ENCODE measurements at regions not wholly inside any gene's neighbourhood (a gene's known extent, or its start where the extent isn't known, plus 50 kb on each side); places are given as distances from the start of the nearest gene placed in this dataset.

DNA sequence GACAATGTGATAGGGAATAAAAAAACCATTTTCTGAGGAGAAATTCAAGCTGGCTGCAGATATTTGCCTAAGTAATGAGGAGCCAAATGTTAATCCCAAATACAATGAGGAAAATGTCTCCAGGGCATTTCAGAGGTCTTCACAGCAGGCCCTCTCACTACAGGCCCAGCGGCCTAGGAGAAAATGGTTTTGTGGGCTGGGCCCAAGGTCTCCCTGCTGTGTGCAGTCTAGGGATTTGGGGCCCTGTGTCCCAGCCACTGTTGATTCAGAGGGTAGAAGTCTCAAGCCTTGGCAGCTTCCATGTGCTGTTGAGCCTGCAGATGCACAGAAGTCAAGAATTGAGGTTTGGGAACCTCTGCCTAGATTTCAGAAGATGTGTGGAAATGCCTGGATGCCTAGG lies 778.7 kb downstream of the CENPC start:
- no peak for TF ChIP-seq ESRRG (CRISPR knock-in tag; IDR thresholded peaks at IDR 0.05)
- TF ChIP-seq PATZ1 (CRISPR knock-in tag; IDR thresholded peaks at IDR 0.05; ENCODE audit: borderline replicate concordance) = no peak
- TF ChIP-seq ZFP30 (CRISPR knock-in tag; IDR thresholded peaks at IDR 0.05) = no peak
- TF ChIP-seq, protein P1, sequence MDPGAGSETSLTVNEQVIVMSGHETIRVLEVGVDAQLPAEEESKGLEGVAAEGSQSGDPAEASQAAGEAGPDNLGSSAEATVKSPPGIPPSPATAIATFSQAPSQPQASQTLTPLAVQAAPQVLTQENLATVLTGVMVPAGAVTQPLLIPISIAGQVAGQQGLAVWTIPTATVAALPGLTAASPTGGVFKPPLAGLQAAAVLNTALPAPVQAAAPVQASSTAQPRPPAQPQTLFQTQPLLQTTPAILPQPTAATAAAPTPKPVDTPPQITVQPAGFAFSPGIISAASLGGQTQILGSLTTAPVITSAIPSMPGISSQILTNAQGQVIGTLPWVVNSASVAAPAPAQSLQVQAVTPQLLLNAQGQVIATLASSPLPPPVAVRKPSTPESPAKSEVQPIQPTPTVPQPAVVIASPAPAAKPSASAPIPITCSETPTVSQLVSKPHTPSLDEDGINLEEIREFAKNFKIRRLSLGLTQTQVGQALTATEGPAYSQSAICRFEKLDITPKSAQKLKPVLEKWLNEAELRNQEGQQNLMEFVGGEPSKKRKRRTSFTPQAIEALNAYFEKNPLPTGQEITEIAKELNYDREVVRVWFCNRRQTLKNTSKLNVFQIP (CRISPR knock-in tag; IDR thresholded peaks at IDR 0.05; ENCODE audit: borderline replicate concordance, low read depth) = no peak
- no peak for TF ChIP-seq RARB (CRISPR knock-in tag; IDR thresholded peaks at IDR 0.05)
- no peak for TF ChIP-seq ZFP3 (CRISPR knock-in tag; IDR thresholded peaks at IDR 0.05)
- TF ChIP-seq TCF4 (CRISPR knock-in tag; IDR thresholded peaks at IDR 0.05; ENCODE audit: borderline replicate concordance) = no peak
- TF ChIP-seq TSHZ2 (CRISPR knock-in tag; IDR thresholded peaks at IDR 0.05) = no peak
- TF ChIP-seq GLIS3 (CRISPR knock-in tag; IDR thresholded peaks at IDR 0.05) = no peak
- no peak for TF ChIP-seq ZNF70 (CRISPR knock-in tag; IDR thresholded peaks at IDR 0.05)
